GM19438 (cell line): ENCODE measurements at regions not wholly inside any gene's neighbourhood (a gene's known extent, or its start where the extent isn't known, plus 50 kb on each side); places are given as distances from the start of the nearest gene placed in this dataset.
"Not testable (repeated sequence)": the region's sequence is repeated elsewhere in the genome, so short reads cannot be mapped to it uniquely, and the experiment has no call there.

Experiments used
- ATAC-seq: cut with Tn5 transposase; IDR thresholded peaks from one replicate; pipeline ENCODE4 v1.9.1; 2021; ENCODE audit warnings: low read depth; ENCODE audit not compliant: unreplicated experiment

GRCh38 chr9:89670801-89671434 is 66.1 kb downstream of the GADD45G start:
- ATAC-seq: no peak

- no peak for ATAC-seq
Measured at GRCh38 chr9:89674667-89675057, 69.8 kb downstream of the GADD45G start.

GRCh38 chr9:89675058-89675742 is 70.4 kb downstream of the GADD45G start:
- no peak for ATAC-seq

GRCh38 chr9:89676281-89676680 is 71.5 kb downstream of the GADD45G start:
- no peak for ATAC-seq

- ATAC-seq: no peak
Measured at GRCh38 chr9:89677702-89678395, 73.0 kb downstream of the GADD45G start.

- no peak for ATAC-seq
Measured at GRCh38 chr9:89678396-89679015, 73.7 kb downstream of the GADD45G start.

- ATAC-seq: no peak
Measured at GRCh38 chr9:89679016-89679415, 74.2 kb downstream of the GADD45G start.

GRCh38 chr9:89679581-89679980 is 74.8 kb downstream of the GADD45G start:
- ATAC-seq: no peak

GRCh38 chr9:89680547-89681467 is 76.0 kb downstream of the GADD45G start:
- no peak for ATAC-seq

- not testable (repeated sequence) for ATAC-seq
Measured at GRCh38 chr9:89681468-89681859, 76.7 kb downstream of the GADD45G start.

- no peak for ATAC-seq
Measured at GRCh38 chr9:89683626-89684025, 78.8 kb downstream of the GADD45G start.

GRCh38 chr9:89684218-89684617 is 79.4 kb downstream of the GADD45G start:
- ATAC-seq: no peak

- no peak for ATAC-seq
Measured at GRCh38 chr9:89684912-89685636, 80.3 kb downstream of the GADD45G start.

GRCh38 chr9:89685698-89686097 is 80.9 kb downstream of the GADD45G start:
- no peak for ATAC-seq

- ATAC-seq: no peak
Measured at GRCh38 chr9:89686126-89686525, 81.3 kb downstream of the GADD45G start.

- no peak for ATAC-seq
Measured at GRCh38 chr9:89686621-89687020, 81.8 kb downstream of the GADD45G start.

GRCh38 chr9:89687188-89687587 is 82.4 kb downstream of the GADD45G start:
- ATAC-seq: no peak

GRCh38 chr9:89687848-89688247 is 83.0 kb downstream of the GADD45G start:
- no peak for ATAC-seq

- ATAC-seq: not testable (repeated sequence)
Measured at GRCh38 chr9:89689321-89689720, 84.5 kb downstream of the GADD45G start.
